ENCODE measurements at regions not wholly inside any gene's neighbourhood (a gene's known extent, or its start where the extent isn't known, plus 50 kb on each side); places are given as distances from the start of the nearest gene placed in this dataset.

GRCh38 chr10:32123021-32123420, 66.8 kb upstream of the KIF5B start (continued):
- TF ChIP-seq MLX (CRISPR knock-in tag; IDR thresholded peaks at IDR 0.05) (no peak), ZNF396 (CRISPR knock-in tag; IDR thresholded peaks at IDR 0.05; ENCODE audit: borderline replicate concordance) (no peak)

GRCh38 chr10:32121648-32122047, 65.4 kb upstream of the KIF5B start:
- CTCF ChIA-PET, result no interaction called here
- Mint-ChIP-seq H3K27ac (no peak overlapping the region), H3K27me3 (ENCODE audit: low read depth) (no peaks in the 10 kb centered on the region), H3K4me3 (no peak overlapping the region), H3K4me1 (no peaks in the 10 kb centered on the region), H3K36me3 (no peaks in the 10 kb centered on the region), H3K9me3 (0 out of 2 replicates have a peak, but pooled peaks cover 5% of the 10 kb centered on the region)
- TF ChIP-seq ATF1 (CRISPR knock-in tag; IDR thresholded peaks at IDR 0.05) (no peak), MAX (CRISPR knock-in tag; IDR thresholded peaks at IDR 0.05) (no peak), GTF2I (CRISPR knock-in tag; conservative IDR thresholded peaks at IDR 0.05) (no peak), ZNF263 (CRISPR knock-in tag; IDR thresholded peaks at IDR 0.05; ENCODE audit: low read depth) (no peak), SOX15 (CRISPR knock-in tag; IDR thresholded peaks at IDR 0.05) (no peak), CTCF (IDR thresholded peaks at IDR 0.05) (no peak), AFF4 (CRISPR knock-in tag; IDR thresholded peaks at IDR 0.05; ENCODE audit: borderline replicate concordance) (no peak), MXD4 (CRISPR knock-in tag; IDR thresholded peaks at IDR 0.05; ENCODE audit: borderline replicate concordance) (no peak), ESRRA (CRISPR knock-in tag; IDR thresholded peaks at IDR 0.05; ENCODE audit: borderline replicate concordance) (no peak), ZNF219 (CRISPR knock-in tag; IDR thresholded peaks at IDR 0.05; ENCODE audit: borderline replicate concordance) (no peak), TCF7 (CRISPR knock-in tag; IDR thresholded peaks at IDR 0.05; ENCODE audit: low read depth) (no peak), ZNF121 (CRISPR knock-in tag; IDR thresholded peaks at IDR 0.05) (no peak), E2F1 (CRISPR knock-in tag; IDR thresholded peaks at IDR 0.05) (no peak), RORB (CRISPR knock-in tag; IDR thresholded peaks at IDR 0.05) (no peak), ZNF416 (CRISPR knock-in tag; IDR thresholded peaks at IDR 0.05) (no peak), SP1 (CRISPR knock-in tag; conservative IDR thresholded peaks at IDR 0.05) (no peak), KAT7 (CRISPR knock-in tag; IDR thresholded peaks at IDR 0.05; ENCODE audit: borderline replicate concordance) (no peak), ZMAT4 (CRISPR knock-in tag; IDR thresholded peaks at IDR 0.05) (no peak)
- DNase-seq (ENCODE audit: low spot score) (no peak), ATAC-seq (no peak)
- POLR2A ChIA-PET, result no interaction called here

Measured in WTC11 (cell line).